VCaP (cell line): ENCODE measurements at regions not wholly inside any gene's neighbourhood (a gene's known extent, or its start where the extent isn't known, plus 50 kb on each side); places are given as distances from the start of the nearest gene placed in this dataset.

ENCODE experiments used
- H3K27ac ChIP-seq: fragments of 450-650 bp; 2 replicates; pipeline ENCODE4 v1.5.1; 2017
- TF ChIP-seq, protein P1 (sequence below): fragments of 450-650 bp; conservative IDR thresholded peaks from 2 replicates; pipeline ENCODE4 v1.5.1; 2017; ENCODE audit warnings: mild to moderate bottlenecking, moderate library complexity

DNA sequence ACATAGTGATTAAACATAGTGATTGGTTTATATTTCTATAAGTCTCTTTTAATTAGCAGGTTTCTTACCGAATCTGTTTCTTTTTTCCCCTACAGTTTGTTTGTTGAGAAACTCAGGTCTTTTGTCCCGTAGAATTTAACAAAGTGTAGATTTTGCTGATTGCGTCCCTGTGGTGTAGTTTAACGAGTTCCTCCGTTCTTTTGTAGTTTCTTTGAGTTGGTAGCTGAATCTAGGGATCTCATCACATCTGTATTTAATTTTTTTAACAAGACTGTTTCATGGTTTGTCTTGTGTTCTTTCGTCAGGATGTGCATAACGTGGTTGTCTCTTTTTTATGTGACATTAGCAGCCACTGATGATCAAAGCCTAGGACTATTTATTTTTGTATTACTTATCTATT, 111.1 kb downstream of the AKAP11 start:
- H3K27ac ChIP-seq: no peak overlapping the region
- TF ChIP-seq, protein P1, sequence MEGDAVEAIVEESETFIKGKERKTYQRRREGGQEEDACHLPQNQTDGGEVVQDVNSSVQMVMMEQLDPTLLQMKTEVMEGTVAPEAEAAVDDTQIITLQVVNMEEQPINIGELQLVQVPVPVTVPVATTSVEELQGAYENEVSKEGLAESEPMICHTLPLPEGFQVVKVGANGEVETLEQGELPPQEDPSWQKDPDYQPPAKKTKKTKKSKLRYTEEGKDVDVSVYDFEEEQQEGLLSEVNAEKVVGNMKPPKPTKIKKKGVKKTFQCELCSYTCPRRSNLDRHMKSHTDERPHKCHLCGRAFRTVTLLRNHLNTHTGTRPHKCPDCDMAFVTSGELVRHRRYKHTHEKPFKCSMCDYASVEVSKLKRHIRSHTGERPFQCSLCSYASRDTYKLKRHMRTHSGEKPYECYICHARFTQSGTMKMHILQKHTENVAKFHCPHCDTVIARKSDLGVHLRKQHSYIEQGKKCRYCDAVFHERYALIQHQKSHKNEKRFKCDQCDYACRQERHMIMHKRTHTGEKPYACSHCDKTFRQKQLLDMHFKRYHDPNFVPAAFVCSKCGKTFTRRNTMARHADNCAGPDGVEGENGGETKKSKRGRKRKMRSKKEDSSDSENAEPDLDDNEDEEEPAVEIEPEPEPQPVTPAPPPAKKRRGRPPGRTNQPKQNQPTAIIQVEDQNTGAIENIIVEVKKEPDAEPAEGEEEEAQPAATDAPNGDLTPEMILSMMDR: no peak

DNA sequence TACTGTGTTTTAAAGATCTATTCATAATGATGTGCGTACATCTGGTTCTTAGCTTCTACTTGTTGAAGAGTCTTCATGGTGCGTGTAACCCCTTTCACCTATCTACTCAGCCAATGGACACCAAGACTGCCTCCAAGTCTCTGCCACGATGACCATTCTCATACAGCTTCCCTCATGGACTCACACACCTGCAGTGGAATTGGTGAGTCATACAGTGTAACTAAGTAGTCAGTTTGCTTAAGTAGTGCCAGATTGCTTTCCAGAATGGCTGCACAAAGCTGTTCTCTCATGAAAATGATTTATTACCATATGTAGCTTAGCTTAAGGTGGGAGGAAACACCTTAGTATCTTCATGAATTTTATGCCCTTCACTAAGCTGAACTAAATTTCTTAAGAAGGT, 112.3 kb downstream of the AKAP11 start:
- no peak overlapping the region for H3K27ac ChIP-seq
- TF ChIP-seq, protein P1: no peak

DNA sequence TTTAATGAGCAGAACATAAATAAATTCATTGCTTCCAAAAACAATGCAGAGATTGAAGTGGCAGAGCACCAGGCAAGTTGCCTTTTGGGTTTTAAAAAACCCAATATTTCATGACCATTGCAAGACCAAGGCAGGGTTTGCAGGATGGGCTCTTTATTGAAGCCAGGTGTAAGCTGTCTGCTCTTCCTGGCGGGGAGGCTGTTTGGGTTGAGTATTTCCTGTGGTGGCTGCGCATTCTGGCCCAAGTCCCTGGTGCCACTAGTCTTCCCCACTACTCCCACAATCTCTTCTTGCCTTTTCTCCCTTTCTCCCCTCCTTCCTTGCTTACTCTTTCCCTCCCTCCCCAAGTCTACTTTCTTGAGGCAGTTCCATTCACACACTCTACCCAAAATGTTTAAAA, 116.4 kb downstream of the AKAP11 start:
- TF ChIP-seq, protein P1: no peak

DNA sequence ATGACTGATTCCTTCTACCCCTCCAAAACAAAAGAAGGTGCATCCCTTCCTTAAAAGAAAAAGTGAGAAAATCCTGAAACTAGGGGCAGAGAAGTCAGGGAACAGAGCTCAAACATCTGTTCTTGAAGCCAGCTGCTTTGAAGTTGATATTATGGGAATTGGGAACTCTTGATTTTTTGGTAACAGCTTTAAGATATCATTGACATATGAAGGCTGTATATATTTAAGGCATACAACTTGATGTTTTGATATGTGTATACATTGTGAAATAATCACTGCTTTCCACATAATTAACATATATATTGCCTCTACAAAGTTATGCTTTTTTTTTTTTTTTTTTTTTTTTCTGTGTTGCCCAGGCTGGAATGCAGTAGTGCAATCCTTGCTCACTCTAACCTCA, 117.1 kb downstream of the AKAP11 start:
- TF ChIP-seq, protein P1: no peak
- no peak overlapping the region for H3K27ac ChIP-seq

More for the DNA sequence above, 116.4 kb downstream of the AKAP11 start:
- H3K27ac ChIP-seq: no peak overlapping the region

DNA sequence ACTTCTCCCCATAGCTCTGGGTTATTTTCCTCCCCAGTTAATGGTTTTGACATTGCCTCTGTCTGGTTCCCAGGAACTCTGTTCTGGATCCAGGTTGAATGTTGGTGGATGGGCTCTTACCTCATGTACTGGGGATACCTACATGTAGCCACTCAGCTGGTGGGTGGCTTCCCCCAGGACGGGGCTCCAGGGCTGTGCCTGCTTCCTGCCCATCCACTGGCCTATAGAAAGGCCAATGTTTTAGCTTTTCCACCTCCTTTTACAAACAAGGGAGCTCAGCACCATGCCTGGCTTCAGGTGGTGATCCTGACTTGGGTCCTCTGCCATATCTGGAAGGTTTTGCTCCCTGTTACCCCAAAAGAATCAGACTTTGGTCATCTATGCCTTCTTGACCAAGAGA, 120.2 kb downstream of the AKAP11 start:
- H3K27ac ChIP-seq: no peak overlapping the region

DNA sequence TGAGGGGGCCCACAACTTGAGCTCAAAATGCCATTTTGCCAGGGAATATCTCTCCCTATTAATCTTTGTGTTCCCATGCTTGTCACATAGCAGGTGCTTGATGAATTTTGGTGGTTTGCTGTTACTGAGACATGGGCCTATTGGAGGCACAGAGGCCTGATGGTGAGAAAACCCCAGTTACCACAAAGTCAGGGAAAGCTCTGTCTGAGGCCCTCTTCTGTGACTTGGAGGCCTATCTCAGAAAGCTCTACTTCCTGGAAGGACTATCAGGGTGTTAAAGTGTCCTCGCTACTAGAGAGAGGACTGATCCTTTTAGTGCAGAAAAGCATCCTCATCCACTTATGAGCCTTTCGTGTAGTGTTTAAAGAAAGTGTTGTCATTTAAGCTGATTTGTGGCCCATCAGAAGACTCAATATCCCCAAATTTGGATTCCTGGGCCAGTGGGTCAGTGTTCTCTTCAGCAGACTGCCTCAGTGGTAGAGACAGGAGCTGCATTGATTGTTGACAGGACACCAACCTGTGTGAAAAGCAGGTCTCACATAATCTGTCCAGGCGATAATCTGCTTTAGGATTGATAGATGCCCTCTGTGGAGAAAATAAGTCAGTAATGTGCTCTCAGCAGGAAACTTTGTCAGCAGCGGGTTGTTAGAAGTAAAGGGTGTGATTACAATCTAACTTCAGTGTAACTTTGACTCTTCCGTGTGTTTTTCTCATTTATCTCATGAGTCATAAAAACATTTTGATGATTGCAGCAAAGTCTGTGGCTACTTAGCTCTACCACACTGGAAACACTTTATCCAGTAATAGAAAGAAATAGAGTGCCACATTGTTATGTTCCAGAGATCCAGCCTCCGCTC, 121.0 kb downstream of the AKAP11 start:
- no peak overlapping the region for H3K27ac ChIP-seq
- TF ChIP-seq, protein P1: no peak

More for the DNA sequence above, 120.2 kb downstream of the AKAP11 start:
- TF ChIP-seq, protein P1: no peak

DNA sequence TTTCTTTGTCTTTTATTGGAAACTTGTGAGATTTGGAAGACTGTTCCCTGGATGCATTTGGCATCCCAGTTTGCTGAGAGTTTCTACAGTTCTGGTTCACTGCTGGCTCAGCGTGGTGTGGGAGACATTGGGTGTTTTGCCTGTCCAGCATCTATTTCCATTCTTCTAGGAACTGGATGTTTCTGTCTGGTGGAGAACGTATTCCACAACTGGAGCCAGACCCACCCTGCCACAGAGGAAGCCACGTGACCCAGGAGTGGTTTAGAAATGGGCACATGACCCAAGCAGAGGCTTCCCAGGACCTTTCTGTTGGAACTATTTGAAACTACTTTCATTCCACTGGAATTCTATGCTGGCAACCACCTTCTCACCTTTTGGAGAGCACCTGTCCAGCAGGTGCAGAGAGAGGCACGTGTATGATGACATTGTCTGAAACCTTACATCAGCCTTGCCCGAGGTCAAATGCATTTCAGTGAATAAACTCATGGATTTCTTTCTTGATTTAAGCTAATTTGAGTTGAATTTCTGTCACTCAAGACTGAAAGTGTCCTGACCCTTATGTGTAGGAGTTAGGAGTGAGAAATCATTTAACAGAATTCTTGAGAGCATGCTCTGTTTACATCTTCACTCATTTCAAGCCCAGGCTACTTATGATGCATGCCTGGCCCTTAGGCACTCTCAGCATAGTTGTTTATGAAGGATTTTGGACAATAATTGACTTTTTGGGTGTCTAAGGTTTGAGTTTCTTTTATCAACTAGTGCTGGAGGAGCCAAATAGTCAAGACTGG, 121.8 kb downstream of the AKAP11 start:
- TF ChIP-seq, protein P1: no peak
- no peak overlapping the region for H3K27ac ChIP-seq
